ENCODE measurements at regions not wholly inside any gene's neighbourhood (a gene's known extent, or its start where the extent isn't known, plus 50 kb on each side); places are given as distances from the start of the nearest gene placed in this dataset.

DNA sequence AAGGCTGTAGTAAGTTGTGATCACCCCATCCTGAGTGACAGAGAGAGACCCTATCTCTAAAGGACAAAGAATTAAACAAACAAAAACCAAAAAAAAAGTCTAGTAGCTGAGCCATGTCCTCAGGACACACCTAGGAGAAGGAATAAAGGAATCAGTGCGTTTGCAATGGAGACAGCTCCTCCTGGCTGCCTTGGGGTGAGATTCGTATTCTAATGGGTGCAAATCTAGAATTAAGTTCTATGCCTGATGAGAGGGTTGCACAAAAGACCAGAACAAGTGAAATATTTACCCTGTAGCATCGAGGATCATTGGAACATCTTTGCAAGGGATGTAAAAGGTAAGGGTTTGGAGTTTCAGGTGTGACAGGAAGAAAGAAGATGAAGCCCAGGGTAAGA lies 70.3 kb upstream of the BMAL1 start:
- no peak overlapping the region for H3K27ac ChIP-seq

GRCh38 chr11:13207665-13208594 lies 69.7 kb upstream of the BMAL1 start:
- TF ChIP-seq, protein P1, sequence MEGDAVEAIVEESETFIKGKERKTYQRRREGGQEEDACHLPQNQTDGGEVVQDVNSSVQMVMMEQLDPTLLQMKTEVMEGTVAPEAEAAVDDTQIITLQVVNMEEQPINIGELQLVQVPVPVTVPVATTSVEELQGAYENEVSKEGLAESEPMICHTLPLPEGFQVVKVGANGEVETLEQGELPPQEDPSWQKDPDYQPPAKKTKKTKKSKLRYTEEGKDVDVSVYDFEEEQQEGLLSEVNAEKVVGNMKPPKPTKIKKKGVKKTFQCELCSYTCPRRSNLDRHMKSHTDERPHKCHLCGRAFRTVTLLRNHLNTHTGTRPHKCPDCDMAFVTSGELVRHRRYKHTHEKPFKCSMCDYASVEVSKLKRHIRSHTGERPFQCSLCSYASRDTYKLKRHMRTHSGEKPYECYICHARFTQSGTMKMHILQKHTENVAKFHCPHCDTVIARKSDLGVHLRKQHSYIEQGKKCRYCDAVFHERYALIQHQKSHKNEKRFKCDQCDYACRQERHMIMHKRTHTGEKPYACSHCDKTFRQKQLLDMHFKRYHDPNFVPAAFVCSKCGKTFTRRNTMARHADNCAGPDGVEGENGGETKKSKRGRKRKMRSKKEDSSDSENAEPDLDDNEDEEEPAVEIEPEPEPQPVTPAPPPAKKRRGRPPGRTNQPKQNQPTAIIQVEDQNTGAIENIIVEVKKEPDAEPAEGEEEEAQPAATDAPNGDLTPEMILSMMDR (conservative IDR thresholded peaks at IDR 0.05), result no peak
- no peak for TF ChIP-seq ZFX (IDR thresholded peaks at IDR 0.05)
- H3K27ac ChIP-seq, result no peak overlapping the region

More for the DNA sequence above, 70.3 kb upstream of the BMAL1 start:
- TF ChIP-seq, protein P1 (conservative IDR thresholded peaks at IDR 0.05), result no peak
- TF ChIP-seq ZFX (IDR thresholded peaks at IDR 0.05), result no peak

DNA sequence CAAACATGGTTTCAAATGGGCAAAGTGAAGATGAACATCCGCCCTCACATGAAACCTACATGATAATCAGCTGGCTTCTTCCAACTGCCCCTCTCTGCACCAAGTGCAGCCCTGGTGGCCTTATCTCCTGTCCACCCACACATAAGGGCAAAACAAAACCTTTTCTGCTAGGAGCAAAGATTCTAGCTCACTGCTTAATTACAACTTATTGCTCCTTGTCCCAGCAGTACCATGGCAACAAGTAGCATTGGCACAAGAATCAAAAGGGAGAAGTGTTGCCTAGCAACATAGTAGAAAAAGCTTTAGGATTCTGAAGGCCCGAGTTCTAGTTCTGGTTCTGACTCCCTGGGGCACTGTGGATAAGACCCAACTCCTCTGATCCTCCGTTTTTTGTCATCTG lies 68.7 kb upstream of the BMAL1 start:
- no peak for TF ChIP-seq ZFX (IDR thresholded peaks at IDR 0.05)
- TF ChIP-seq, protein P1 (conservative IDR thresholded peaks at IDR 0.05), result no peak

GRCh38 chr11:13209379-13209778 lies 68.2 kb upstream of the BMAL1 start:
- H3K27ac ChIP-seq, result no peak overlapping the region

More for the DNA sequence above, 68.7 kb upstream of the BMAL1 start:
- H3K27ac ChIP-seq, result no peak overlapping the region

GRCh38 chr11:13210424-13210823 lies 67.2 kb upstream of the BMAL1 start:
- H3K27ac ChIP-seq, result no peak overlapping the region
- TF ChIP-seq, protein P1 (conservative IDR thresholded peaks at IDR 0.05), result peak; percentile 78
- TF ChIP-seq ZFX (IDR thresholded peaks at IDR 0.05), result no peak

More at GRCh38 chr11:13209379-13209778, 68.2 kb upstream of the BMAL1 start:
- TF ChIP-seq, protein P1 (conservative IDR thresholded peaks at IDR 0.05), result no peak
- TF ChIP-seq ZFX (IDR thresholded peaks at IDR 0.05), result no peak

- TF ChIP-seq ZFX (IDR thresholded peaks at IDR 0.05), result no peak
- TF ChIP-seq, protein P1 (conservative IDR thresholded peaks at IDR 0.05), result no peak
- H3K27ac ChIP-seq, result no peak overlapping the region
Observed at GRCh38 chr11:13214276-13214675, 63.3 kb upstream of the BMAL1 start.

DNA sequence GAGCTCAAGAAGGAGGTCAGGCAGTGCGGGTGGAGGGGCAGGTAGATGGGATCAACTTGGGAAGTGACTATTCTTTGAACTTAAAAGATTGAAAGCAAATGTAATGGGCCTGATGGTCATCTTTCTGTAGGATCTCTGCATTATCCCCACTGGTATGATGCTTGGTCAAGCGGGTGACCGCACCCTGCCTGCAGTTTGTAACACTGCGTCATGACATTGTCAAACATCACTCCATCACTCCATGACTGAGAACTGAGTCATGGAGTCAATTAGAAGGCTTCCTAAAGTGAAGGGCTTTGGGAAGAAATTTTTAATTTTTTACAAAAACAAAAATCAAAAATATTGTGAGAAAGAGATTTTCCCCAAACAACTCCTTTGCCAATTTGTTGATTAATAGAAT lies 62.4 kb upstream of the BMAL1 start:
- TF ChIP-seq, protein P1 (conservative IDR thresholded peaks at IDR 0.05), result no peak
- no peak for TF ChIP-seq ZFX (IDR thresholded peaks at IDR 0.05)
- H3K27ac ChIP-seq, result no peak overlapping the region
